ENCODE measurements at regions not wholly inside any gene's neighbourhood (a gene's known extent, or its start where the extent isn't known, plus 50 kb on each side); places are given as distances from the start of the nearest gene placed in this dataset.

DNA sequence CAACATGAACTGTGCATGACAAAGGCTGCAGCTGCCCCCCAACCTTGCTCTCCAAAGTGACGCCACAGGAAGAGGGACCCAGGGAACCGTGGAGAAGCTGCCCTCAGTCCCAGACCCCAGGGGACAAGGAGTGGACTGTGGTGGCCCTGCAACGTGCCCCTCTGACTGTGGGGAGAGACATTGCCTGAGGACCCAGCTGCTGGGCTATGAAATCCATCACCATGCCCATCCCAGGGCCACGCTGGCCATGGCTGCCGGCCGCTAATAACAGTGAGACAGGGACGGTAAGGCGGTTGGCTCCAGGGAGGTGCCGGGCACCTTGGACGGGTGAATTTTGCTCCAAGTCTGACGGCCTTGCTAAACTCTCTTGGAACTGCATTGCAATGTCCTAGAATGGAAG lies 211.3 kb upstream of the HDAC4 start:
- H3K4me3 ChIP-seq (ENCODE audit: low read depth, low read length): no peak overlapping the region
- TF ChIP-seq ZNF707 (tag by site-specific recombination; IDR thresholded peaks at IDR 0.05): no peak
- no peak for TF ChIP-seq BCL11A (tag by site-specific recombination; IDR thresholded peaks at IDR 0.05; ENCODE audit: low read depth)
- no peak for TF ChIP-seq ZSCAN30 (tag by site-specific recombination; IDR thresholded peaks at IDR 0.05)
- TF ChIP-seq ZNF148 (tag by site-specific recombination; IDR thresholded peaks at IDR 0.05; ENCODE audit: borderline replicate concordance): no peak
- TF ChIP-seq, protein P1, sequence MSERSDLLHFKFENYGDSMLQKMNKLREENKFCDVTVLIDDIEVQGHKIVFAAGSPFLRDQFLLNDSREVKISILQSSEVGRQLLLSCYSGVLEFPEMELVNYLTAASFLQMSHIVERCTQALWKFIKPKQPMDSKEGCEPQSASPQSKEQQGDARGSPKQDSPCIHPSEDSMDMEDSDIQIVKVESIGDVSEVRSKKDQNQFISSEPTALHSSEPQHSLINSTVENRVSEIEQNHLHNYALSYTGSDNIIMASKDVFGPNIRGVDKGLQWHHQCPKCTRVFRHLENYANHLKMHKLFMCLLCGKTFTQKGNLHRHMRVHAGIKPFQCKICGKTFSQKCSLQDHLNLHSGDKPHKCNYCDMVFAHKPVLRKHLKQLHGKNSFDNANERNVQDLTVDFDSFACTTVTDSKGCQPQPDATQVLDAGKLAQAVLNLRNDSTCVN (tag by site-specific recombination; optimal IDR thresholded peaks at IDR 0.05): no peak
- TF ChIP-seq ZNF324 (tag by site-specific recombination; IDR thresholded peaks at IDR 0.05): no peak
- no peak for TF ChIP-seq SALL2 (tag by site-specific recombination; IDR thresholded peaks at IDR 0.05; ENCODE audit: borderline replicate concordance)
- H3K4me1 ChIP-seq (ENCODE audit: control insufficient read depth, insufficient read depth, low read length): no peaks in the 10 kb centered on the region
- H3K36me3 ChIP-seq (ENCODE audit: control insufficient read depth in 2 of 2, insufficient read depth in 1 of 2, low read length in 2 of 2): no peaks in the 10 kb centered on the region
- CTCF ChIA-PET: no interaction called here
- no peak overlapping the region for H3K27ac ChIP-seq (ENCODE audit: extremely low read depth, low read depth, low read length)
- no peaks in the 10 kb centered on the region for H3K9me3 ChIP-seq (ENCODE audit: control insufficient read depth, insufficient read depth, low read depth, low read length)
- POLR2A ChIA-PET: no interaction called here

DNA sequence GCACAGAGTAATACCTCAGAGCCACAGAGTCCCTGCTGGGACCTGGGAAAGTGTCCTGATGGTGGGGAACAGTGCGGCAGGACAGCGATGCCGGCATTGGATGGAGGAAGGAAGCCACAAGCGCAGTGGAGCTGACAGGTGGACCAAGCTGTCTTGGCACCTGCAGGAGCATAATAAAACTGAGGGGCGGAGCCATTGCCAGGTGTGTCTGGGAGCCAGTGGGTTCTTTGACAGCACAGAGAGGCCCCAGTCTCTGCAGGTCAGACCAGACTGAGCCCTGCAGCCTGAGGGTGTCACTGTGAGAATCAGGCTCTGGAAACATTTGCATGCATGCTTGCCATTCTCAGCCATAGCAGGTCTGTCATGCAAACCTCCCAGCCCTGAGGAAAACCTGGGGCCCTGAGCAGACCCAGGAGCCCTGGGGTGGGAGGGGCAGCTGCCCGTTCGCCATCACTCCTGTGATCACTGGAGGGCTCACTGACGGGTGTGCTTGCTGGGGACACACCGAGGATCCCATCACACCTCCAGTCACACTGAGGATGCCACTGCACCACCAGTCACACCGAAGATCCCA lies 210.5 kb upstream of the HDAC4 start:
- Histone ChIP-seq H3K4me1 (ENCODE audit: control insufficient read depth, insufficient read depth, low read length) (no peaks in the 10 kb centered on the region), H3K36me3 (ENCODE audit: control insufficient read depth in 2 of 2, insufficient read depth in 1 of 2, low read length in 2 of 2) (no peaks in the 10 kb centered on the region), H3K27ac (ENCODE audit: extremely low read depth, low read depth, low read length) (no peak overlapping the region), H3K4me3 (ENCODE audit: low read depth, low read length) (no peak overlapping the region), H3K9me3 (ENCODE audit: control insufficient read depth, insufficient read depth, low read depth, low read length) (no peaks in the 10 kb centered on the region)
- ChIA-PET POLR2A (no interaction called here), CTCF (no interaction called here)
- TF ChIP-seq, protein P2, sequence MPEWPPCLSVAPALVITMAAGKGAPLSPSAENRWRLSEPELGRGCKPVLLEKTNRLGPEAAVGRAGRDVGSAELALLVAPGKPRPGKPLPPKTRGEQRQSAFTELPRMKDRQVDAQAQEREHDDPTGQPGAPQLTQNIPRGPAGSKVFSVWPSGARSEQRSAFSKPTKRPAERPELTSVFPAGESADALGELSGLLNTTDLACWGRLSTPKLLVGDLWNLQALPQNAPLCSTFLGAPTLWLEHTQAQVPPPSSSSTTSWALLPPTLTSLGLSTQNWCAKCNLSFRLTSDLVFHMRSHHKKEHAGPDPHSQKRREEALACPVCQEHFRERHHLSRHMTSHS (tag by site-specific recombination; IDR thresholded peaks at IDR 0.05): no peak
- no peak for TF ChIP-seq ZNF2 (tag by site-specific recombination; IDR thresholded peaks at IDR 0.05)

DNA sequence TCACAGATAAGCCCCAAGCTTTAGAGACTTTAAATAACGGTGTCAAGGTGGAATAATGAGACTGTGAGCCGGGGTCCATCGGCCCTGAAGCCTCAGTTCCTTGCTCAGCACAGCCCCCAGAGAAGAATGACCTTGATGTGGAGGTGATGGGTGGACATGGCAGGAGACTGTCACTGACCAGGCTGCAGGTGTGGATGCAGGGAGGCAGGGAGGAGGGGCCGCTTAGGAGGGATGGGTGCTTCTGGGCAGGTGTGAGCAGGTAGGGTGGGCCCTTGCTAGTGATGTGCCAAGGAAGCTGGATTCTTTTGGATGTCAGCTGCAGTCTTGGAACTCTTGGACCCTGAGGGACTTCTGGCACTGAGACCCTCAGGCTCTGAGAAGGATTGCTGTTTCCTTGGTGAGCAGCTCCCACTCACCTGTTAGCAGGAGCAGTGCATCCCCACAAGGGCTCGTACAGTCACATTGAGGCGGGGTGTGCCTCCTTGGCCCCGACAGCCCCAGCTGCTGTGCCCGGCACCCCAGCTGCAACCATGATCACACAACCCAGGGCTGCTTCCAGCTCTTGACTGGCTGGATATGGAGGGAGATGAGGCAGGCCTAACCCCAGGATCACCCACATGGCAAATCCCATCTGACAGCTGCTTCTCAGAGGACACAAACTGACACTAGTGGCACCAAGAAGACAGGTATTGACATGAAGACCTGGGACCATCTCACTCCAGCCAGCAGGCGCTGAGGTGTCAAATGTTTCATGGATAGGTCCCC lies 209.8 kb upstream of the HDAC4 start:
- no peak overlapping the region for H3K4me3 ChIP-seq (ENCODE audit: low read depth, low read length)
- CTCF ChIA-PET: no interaction called here
- no peaks in the 10 kb centered on the region for H3K36me3 ChIP-seq (ENCODE audit: control insufficient read depth in 2 of 2, insufficient read depth in 1 of 2, low read length in 2 of 2)
- no peaks in the 10 kb centered on the region for H3K4me1 ChIP-seq (ENCODE audit: control insufficient read depth, insufficient read depth, low read length)
- TF ChIP-seq ZNF830 (tag by site-specific recombination; IDR thresholded peaks at IDR 0.05; ENCODE audit: low read depth) (no peak), RBAK (tag by site-specific recombination; IDR thresholded peaks at IDR 0.05) (no peak), ZNF433 (tag by site-specific recombination; IDR thresholded peaks at IDR 0.05; ENCODE audit: low read depth) (no peak), ZNF548 (tag by site-specific recombination; IDR thresholded peaks at IDR 0.05) (no peak), ZNF184 (tag by site-specific recombination; IDR thresholded peaks at IDR 0.05) (no peak), ZNF114 (tag by site-specific recombination; IDR thresholded peaks at IDR 0.05) (no peak), ZBTB8A (tag by site-specific recombination; IDR thresholded peaks at IDR 0.05) (no peak)
- TF ChIP-seq, protein P3, sequence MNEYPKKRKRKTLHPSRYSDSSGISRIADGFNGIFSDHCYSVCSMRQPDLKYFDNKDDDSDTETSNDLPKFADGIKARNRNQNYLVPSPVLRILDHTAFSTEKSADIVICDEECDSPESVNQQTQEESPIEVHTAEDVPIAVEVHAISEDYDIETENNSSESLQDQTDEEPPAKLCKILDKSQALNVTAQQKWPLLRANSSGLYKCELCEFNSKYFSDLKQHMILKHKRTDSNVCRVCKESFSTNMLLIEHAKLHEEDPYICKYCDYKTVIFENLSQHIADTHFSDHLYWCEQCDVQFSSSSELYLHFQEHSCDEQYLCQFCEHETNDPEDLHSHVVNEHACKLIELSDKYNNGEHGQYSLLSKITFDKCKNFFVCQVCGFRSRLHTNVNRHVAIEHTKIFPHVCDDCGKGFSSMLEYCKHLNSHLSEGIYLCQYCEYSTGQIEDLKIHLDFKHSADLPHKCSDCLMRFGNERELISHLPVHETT (tag by site-specific recombination; IDR thresholded peaks at IDR 0.05): no peak
- POLR2A ChIA-PET: no interaction called here
- H3K27ac ChIP-seq (ENCODE audit: extremely low read depth, low read depth, low read length): no peak overlapping the region
- H3K9me3 ChIP-seq (ENCODE audit: control insufficient read depth, insufficient read depth, low read depth, low read length): no peaks in the 10 kb centered on the region

Data from HEK293 (cell line).